Middle frontal gyrus (tissue), 1 donor: ENCODE measurements at regions not wholly inside any gene's neighbourhood (a gene's known extent, or its start where the extent isn't known, plus 50 kb on each side); places are given as distances from the start of the nearest gene placed in this dataset.

Experiments
- DNase-seq: peaks from one replicate; pipeline ENCODE4 v3.0.0-alpha.2; 2015; ENCODE audit warnings: low spot score; ENCODE audit errors: extremely low spot score

DNA sequence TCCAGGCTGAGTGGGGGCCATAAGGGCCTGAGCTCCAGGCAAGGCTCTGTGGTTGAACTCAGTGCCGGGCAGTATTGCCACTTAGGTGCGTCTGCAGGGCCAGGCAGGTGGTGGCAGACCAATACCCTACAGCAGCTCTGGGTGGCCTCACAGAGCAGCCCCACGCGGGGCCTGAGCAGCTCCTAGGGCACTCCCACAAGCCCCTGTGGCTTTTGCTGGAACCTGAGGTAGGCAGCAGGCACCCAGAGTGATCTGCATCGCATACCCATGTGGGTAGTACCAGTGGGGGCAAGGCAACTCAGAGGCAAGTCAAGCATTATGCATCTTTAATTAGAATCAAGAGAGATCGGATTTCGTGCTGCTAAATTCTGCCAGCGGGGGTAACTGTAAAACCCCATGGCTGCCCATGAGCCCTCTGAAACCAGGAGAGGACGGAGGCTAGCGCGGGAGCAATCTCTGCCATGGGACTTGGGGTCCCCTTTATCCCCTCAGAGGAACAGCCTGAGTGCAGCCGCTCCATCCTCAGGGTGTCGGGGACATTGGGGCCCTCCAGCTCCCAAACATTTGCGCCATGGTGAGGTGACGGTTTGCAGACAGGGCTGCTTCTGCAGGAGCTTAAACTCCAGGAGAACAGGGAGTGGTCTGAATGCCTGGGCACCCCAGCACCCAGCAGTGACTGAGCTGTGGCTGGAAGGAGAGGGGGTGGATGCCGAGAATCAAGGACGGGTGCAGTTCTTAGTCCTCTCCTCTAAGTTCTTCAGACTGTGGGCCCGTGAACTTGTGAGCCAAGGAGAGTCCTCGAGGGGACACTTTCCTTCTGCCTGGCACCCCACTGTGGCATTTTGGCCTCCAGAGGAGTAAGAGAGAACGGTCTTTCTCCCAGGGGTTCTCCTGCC is 62.4 kb upstream of the PCSK6 start:
- DNase-seq = no peak

DNA sequence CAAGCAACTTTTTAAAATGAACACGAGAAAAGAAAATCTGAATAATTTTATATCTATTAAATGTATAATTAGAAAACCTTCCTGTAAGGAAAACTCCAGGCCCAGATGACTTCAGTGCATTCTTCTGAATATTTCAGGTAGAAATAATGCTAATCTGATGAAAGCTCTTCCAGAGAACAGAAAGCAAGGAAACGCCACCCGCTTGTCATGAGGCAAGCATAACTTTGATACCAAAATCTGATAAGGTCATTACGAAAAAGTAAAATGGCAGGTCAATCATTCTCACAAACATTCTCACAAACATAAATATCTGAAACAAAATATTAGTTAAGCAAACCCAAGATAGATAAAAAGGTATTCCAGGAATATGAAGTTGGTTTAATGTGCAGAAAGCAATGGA is 60.6 kb upstream of the PCSK6 start:
- DNase-seq = no peak

DNA sequence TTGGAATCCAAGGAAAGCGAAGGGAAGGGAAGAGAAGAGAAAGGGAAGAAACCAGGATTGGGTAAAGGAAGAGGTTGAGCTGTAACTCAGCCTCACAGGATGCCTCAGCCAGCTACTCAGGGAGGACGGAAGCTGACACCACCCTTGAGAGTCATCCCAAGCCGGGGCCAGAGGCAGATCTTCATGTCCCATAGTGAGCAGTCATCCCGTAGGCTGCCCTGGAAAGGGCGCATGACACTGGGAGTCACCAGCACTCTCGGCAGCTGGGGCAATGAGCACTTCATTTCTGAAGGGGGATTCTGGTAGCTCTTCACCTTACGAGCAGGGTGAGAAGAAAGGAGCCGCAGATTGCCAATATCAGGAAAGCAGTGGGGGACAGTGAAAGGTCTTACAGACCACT is 60.1 kb upstream of the PCSK6 start:
- no peak for DNase-seq

GRCh38 chr15:101547737-101548136 is 58.2 kb upstream of the PCSK6 start:
- no peak for DNase-seq

DNA sequence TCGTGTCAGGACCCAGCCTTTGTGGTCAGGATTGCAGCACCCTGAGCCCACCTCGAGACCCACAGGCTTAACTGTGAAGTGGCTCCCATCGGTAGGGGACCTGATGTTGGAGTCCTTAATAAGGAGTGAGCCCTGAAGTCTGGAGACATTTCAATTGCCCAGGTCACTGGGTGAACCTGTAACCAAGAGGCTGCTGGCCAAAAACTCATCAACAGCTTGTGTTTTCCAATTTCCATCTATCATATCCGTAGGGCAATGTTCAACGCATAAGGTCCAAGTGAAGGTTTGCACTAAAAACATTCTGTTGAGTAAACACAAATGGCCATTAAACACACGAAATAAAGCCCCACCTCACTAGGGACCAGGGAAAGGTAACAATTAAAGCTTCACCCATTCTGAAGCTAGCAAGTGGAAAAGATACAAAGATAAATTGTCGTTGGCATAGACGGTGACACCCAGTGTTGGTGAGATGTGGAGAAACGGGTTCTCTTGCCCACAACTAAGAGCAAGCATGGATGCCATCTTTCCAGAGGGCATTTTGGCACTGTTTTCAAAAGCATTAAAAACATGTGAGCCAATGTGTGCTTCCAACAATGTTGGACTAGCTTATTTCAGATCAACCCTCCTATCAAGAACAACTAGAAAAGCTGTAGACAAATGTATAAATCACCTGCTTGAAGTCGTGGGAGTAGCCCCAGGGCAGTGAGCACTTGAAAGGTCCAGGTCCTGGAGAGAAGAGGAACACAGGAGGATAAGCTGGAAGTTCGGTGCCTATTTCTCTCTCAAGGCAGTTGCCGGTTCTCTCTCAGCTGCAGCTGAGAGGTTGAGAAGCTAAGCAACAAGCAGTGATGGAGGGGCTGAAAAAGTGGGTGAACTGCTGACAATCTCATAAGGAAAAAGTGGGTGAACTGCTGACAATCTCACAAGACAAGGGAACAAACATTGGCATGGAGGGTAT is 56.3 kb upstream of the PCSK6 start:
- no peak for DNase-seq

DNA sequence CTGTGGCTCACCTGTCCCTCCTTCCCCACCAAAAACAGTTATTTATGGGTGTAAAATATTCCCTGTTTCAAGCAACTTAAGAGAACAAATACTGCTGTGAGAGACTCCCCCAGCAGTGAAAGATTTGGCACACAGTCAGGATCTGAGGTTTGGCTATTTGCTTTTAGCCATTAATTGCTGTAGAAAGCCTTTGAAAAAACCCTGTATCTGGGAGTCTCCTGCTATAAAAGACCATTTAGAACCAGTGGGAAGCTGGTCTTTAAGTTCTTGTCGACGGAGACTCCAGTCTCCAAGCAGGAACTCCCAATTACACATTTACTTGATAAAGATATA is 55.1 kb upstream of the PCSK6 start:
- DNase-seq = no peak

DNA sequence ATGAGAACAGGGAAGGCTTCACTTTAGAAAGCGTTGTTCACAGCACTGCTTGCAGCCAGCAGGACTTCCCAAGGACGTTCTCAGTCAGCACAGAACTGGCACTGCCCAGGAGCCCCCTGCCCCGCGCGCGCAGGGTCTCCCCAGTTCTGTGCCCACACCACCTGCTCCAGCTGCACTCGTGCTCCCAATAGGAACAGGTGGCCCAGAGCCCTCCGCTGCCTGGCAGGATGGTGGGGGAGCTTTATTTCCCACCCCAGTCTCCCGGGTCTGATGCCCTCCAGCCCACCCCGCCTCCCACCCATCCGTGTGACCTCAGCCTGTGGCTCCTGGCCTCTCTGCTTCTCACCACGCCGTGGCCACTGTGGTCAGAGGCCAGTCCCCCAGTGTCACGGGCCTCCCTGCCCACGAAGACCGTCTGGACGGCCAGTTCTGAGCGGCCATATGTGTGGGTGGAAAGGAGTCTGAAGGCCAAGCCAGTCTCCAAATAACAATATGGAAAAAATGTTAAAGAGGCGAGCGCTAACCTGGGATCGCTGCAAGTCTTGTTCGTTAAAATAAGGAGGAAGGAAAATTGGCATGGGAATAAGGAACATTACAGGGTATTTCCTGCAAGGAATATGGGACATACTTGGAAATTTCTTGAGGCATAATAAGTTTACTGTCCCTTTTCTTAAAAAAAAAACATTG is 54.6 kb upstream of the PCSK6 start:
- no peak for DNase-seq

DNA sequence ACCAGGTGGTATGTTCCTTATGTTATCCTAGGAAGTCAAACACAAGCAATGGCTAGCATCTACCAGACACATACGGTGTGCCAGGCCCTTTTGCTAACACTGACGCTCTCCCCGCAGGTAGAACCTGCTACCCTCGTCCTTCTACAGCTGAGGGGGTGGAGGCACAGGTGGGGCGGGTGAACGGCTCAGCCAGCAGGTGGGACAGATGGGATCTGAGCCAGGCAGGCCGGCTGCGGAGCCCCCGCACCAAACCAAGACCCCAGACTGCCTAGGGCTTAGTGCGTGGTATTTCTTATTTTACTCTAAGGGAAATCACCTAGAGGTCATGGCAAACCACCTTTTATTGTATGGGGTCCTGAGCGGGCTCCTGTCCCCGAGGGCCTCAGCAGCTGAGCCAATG is 53.9 kb upstream of the PCSK6 start:
- DNase-seq = no peak

DNA sequence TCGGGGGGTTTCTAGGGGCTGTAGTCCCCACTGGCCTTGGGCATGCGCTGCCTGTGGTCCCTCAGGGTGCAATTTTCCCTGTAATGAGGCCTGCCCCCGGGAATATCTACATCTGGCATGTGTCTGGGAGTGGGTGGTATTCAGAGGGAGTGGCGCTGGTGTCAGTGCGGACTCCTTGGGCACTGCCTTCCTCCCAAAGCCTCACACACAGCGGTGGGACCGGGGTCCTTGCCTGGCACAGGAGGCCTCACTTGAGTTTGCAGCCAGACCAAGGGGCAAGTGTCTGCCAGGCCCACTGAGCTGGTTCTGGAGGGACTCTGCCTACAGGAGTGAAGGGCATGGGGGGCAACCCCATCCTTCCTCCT is 53.5 kb upstream of the PCSK6 start:
- no peak for DNase-seq

DNA sequence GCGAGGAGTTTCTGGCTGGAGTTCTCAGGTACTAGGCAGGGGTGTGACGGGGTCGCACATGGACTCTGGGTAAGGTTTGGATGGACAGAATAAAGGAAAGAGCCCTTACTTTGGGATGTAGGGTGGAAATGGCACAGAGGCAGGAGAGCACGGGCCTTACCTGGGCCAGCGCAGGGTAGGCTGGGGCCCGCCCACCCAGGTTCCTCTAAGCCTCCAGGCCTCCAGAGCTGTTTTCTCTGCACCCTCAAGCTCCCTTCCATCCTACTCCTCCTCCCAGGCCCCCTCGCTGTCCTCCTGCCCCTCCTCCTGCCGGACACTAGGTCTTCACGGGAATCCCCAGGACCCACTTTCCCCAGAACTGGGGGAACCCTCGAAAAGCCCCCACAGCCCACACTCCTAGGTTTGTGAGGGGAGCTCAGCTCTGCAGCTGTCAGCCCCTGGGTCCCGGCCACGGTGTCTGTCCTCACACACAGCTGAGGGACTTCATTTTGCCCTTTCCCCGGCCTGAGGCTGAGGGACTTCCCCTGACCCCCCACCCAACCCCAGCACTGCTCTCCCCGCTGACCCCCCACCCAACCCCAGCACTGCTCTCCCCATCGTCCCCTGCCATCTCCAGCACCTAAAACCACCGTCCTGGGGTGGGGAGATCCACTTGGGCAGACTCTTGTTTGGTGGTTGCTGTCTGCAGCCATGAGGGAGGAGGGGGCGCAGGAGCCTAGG is 53.0 kb upstream of the PCSK6 start:
- DNase-seq = no peak

- DNase-seq = no peak
These were observed 52.2 kb upstream of the PCSK6 start for GRCh38 chr15:101541501-101542292.

GRCh38 chr15:101540480-101541239 is 51.2 kb upstream of the PCSK6 start:
- DNase-seq = no peak

DNA sequence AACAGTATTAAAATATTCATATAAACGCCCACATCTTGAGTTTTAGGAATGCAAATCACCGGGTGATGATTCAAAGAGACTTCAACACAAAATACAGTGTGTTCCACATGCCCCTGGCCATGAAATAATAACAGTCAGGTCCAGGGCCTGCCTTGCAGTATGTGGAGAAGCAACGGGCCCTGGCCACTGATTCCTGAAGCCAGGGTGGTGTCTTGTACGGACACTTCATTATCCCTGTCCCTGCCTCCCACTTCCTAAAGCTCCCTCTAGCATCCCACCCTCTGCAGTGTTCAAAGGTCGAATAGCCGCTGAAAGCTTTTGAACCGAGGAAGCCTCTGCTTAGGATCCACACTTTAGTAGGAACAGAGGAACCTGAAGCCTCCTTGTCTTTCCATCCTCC is 50.4 kb upstream of the PCSK6 start:
- DNase-seq = no peak

GRCh38 chr15:101539492-101539891 is 50.0 kb upstream of the PCSK6 start:
- DNase-seq = no peak
